ENCODE measurements at regions not wholly inside any gene's neighbourhood (a gene's known extent, or its start where the extent isn't known, plus 50 kb on each side); places are given as distances from the start of the nearest gene placed in this dataset.

- TF ChIP-seq EP300 (IDR thresholded peaks at IDR 0.05; ENCODE audit: borderline replicate concordance in 1 of 2, control insufficient read depth in 1 of 2, low read depth in 2 of 2, low read length in 2 of 2) (no peak), TCF7 (IDR thresholded peaks at IDR 0.05; ENCODE audit: borderline replicate concordance) (no peak), BACH1 (IDR thresholded peaks at IDR 0.05; ENCODE audit: borderline replicate concordance) (no peak), SKIL (IDR thresholded peaks at IDR 0.05; ENCODE audit: low read depth, poor library complexity, severe bottlenecking) (no peak), ZNF24 (IDR thresholded peaks at IDR 0.05) (no peak), SIN3A (IDR thresholded peaks at IDR 0.05; ENCODE audit: low read depth, low read length) (no peak)
Measured at GRCh38 chr18:56021809-56022195, 433.8 kb upstream of the TCF4 start (continued).

GRCh38 chr18:56021136-56021808, 433.3 kb upstream of the TCF4 start:
- intact Hi-C loops (cut with micrococcal nuclease; ENCODE audit: unreplicated experiment), result no loop called here
- POLR2A ChIA-PET, result no interaction called here
- CTCF ChIA-PET, result interaction anchor here (0.5 kb wide), 1 partner anchor 722 kb away, joined by 3 read pairs; no protein-coding TSS in a partner anchor
- in situ Hi-C loops (cut with MboI), result no loop called here
- BruUV-seq (replicated peaks), result no TSS peak
- Histone ChIP-seq H3K9me3 (replicated peaks; ENCODE audit: control insufficient read depth, insufficient read depth, low read length) (no peaks in the 10 kb centered on the region), H3K4me1 (ENCODE audit: control insufficient read depth, insufficient read depth, low read length) (no peaks in the 10 kb centered on the region), H4K20me1 (ENCODE audit: control insufficient read depth, insufficient read depth) (no peaks in the 10 kb centered on the region), H3K27me3 (replicated peaks in 1 of 2; ENCODE audit: control insufficient read depth in 2 of 2, insufficient read depth in 2 of 2, low read length in 1 of 2) (no peaks in the 10 kb centered on the region), H3K36me3 (ENCODE audit: control insufficient read depth in 2 of 2, insufficient read depth in 2 of 2, low read length in 1 of 2) (no peaks in the 10 kb centered on the region), H2AFZ (ENCODE audit: control insufficient read depth, low read depth, low read length) (no peak overlapping the region), H3K27ac (ENCODE audit: control insufficient read depth, insufficient read depth) (no peak overlapping the region), H3K4me3 (no peak overlapping the region), H3K4me2 (ENCODE audit: control insufficient read depth, insufficient read depth) (no peak overlapping the region), H3K79me2 (ENCODE audit: control insufficient read depth, insufficient read depth, low read length) (no peaks in the 10 kb centered on the region), H3K9ac (ENCODE audit: control insufficient read depth, insufficient read depth, low read length) (no peak overlapping the region)
- SMC1A ChIA-PET (ENCODE audit: uncharacterized antibody, unreplicated experiment), result interaction anchor here (0.9 kb wide), 1 partner anchor 553 kb away, joined by 3 read pairs; no protein-coding TSS in a partner anchor
- DNase-seq (ENCODE audit: low read depth, low spot score), result no peak
- no peak for ATAC-seq
- RAD21 ChIA-PET (ENCODE audit: unreplicated experiment), result no interaction called here
- WGBS (ENCODE audit: insufficient coverage, insufficient replicate concordance, low lambda C conversion rate, missing lambda C conversion rate), result 0% methylated on average over 1 of the region's 1 CpG
- no peak for FAIRE-seq
- TF ChIP-seq PRDM15 (CRISPR knock-in tag; IDR thresholded peaks at IDR 0.05) (no peak), NR2C1 (IDR thresholded peaks at IDR 0.05) (no peak), EED (IDR thresholded peaks at IDR 0.05; ENCODE audit: low read depth) (no peak), BRCA1 (IDR thresholded peaks at IDR 0.05; ENCODE audit: low read depth, low read length) (no peak), SRF (IDR thresholded peaks at IDR 0.05; ENCODE audit: low read depth in 2 of 2, low read length in 2 of 2) (no peak), STAT1 (conservative IDR thresholded peaks at IDR 0.05) (no peak), CEBPB (IDR thresholded peaks at IDR 0.05; ENCODE audit: borderline replicate concordance in 1 of 2, low read depth in 2 of 2, low read length in 2 of 2) (no peak), MYB (IDR thresholded peaks at IDR 0.05; ENCODE audit: borderline replicate concordance, low read depth, low read length) (no peak), NRF1 (conservative IDR thresholded peaks at IDR 0.05; ENCODE audit: low read depth, low read length) (no peak), PKNOX1 (IDR thresholded peaks at IDR 0.05) (no peak)
